A673 (cell line): ENCODE measurements at regions not wholly inside any gene's neighbourhood (a gene's known extent, or its start where the extent isn't known, plus 50 kb on each side); places are given as distances from the start of the nearest gene placed in this dataset.

Experiments used
- CTCF ChIP-seq: fragments of 300-800, 200-600 bp; sonication (generic); conservative IDR thresholded peaks from 2 replicates; pipeline ENCODE4 v1.5.1; 2017; ENCODE audit warnings: low read depth, mild to moderate bottlenecking, antibody characterized with exemption, low read length, moderate library complexity, mixed read lengths
- EZH2 ChIP-seq: fragments of 200-600 bp; sonication (generic); IDR thresholded peaks from 2 replicates; pipeline ENCODE4 v1.6.1; 2017; ENCODE audit warnings: borderline replicate concordance, low read depth, mild to moderate bottlenecking, mixed read lengths, antibody characterized with exemption, low read length; ENCODE audit not compliant: poor library complexity, severe bottlenecking

DNA sequence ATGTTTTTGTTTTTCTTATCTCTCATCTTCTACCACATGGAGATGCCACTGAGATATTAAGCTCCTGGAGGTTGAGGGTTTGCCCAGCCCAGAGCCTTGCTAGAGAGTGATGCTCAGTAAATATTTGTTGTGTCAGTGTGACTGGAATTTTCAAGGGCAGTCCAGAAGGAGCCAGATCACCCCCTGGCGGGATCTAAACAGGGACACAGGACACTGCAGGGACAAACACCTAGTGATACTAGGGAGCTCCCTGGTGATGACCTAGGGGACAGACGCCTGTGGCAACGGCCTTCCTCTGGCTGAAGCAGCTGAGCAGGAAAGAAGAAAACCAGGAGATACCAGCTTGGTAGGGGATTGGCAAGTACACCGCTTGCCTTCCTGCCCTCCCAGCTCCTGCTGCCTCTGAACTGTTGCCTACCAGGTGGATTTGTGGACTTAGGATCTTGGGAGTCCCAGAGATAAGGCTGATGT lies 714.4 kb upstream of the TBX3 start:
- no peak for TF ChIP-seq CTCF
- no peak for TF ChIP-seq EZH2
